Ovary (tissue), 7 donors: ENCODE measurements at regions not wholly inside any gene's neighbourhood (a gene's known extent, or its start where the extent isn't known, plus 50 kb on each side); places are given as distances from the start of the nearest gene placed in this dataset.

Experiments used
- DNase-seq, 5 donors: peaks; one replicate each; pipeline ENCODE4 v3.0.0-alpha.2; 2019 to 2020
- H3K27ac ChIP-seq, 2 donors: fragments of 200-600 bp; one replicate each; pipeline versions ENCODE4 v1.5.1 to v1.8.0; 2019 to 2022
- H3K27me3 ChIP-seq: fragments of 200-600 bp; one replicate; pipeline ENCODE4 v1.8.0; 2022
- H3K36me3 ChIP-seq: fragments of 200-600 bp; sonication (generic); one replicate; pipeline ENCODE4 v1.5.1; 2019
- H3K4me1 ChIP-seq: one replicate; pipeline ENCODE4 v1.8.1; 2013; ENCODE audit warnings: mild to moderate bottlenecking, moderate library complexity; ENCODE audit not compliant: insufficient read depth
- H3K4me3 ChIP-seq: fragments of 200-600 bp; sonication (generic); one replicate; pipeline ENCODE4 v1.5.1; 2017
- H3K9me3 ChIP-seq, 2 donors: fragments of 200-600 bp in 1 of 2; sonication (generic) in 1 of 2; one replicate each; pipeline versions ENCODE4 v1.5.1 to v1.8.1; 2013 to 2019; ENCODE audit warnings: mild to moderate bottlenecking in 1 of 2, moderate library complexity in 1 of 2
- CTCF ChIP-seq, 3 donors: fragments of 450-650 bp in 2 of 3; fragments of 200-600 bp in 1 of 3; IDR thresholded peaks; one replicate each; pipeline versions ENCODE4 v1.5.1 to v1.8.0; 2016 to 2022; ENCODE audit warnings: antibody characterized with exemption in 3 of 3, mild to moderate bottlenecking in 1 of 3
- EP300 ChIP-seq: sonication (generic); formaldehyde crosslinking; IDR thresholded peaks from one replicate; pipeline ENCODE4 v1.6.1; 2017; ENCODE audit warnings: antibody characterized with exemption
- POLR2A ChIP-seq: fragments of 450-650 bp; IDR thresholded peaks from one replicate; pipeline ENCODE4 v1.6.1; 2017; ENCODE audit warnings: antibody characterized with exemption, mild to moderate bottlenecking, moderate library complexity
- WGBS, 3 donors: extraction: QIAGEN DNeasy Blood & Tissue Kit in 1 of 3; methylation state at CpG; one replicate each; pipeline versions ENCODE4 v1.1.5 to v1.1.7; 2013 to 2017; 5-methylcytosine and 5-hydroxymethylcytosine counted together
- intact Hi-C, 4 donors: fragments of 100-400 bp; cut with DNase I; formaldehyde crosslinking; loops; one replicate each; pipeline versions ENCODE4 v1.11.0 to v1.15.1; 2022 to 2023
- donor health status: DM: no; HTN: no; CAD: no; lungs with moderate emphysema.
- donor health status: DM: no; HTN: no; CAD: no.
- donor health status: Bipolar disorder and iron deficiency.
- donor health status: DM: no; HTN: no; CAD: no.
- donor health status: DM: yes; HTN: yes; CAD: no.

GRCh38 chr15:31799319-31799714, 231.0 kb upstream of the CHRNA7 start:
- no peak for TF ChIP-seq CTCF (IDR thresholded peaks at IDR 0.05)
- TF ChIP-seq POLR2A, result no peak
- no peak for TF ChIP-seq EP300
- no peaks in the 10 kb centered on the region for H3K27me3 ChIP-seq
- intact Hi-C loops, result no loop called here
- no peak overlapping the region for H3K4me3 ChIP-seq
- no peaks in the 10 kb centered on the region for H3K36me3 ChIP-seq
- 85 to 90% (median 85%) methylated on average over 1 of the region's 1 CpG for whole genome bisulfite sequencing, 3 donors
- H3K27ac ChIP-seq, result no peak overlapping the region
- no peaks in the 10 kb centered on the region for H3K9me3 ChIP-seq
- H3K4me1 ChIP-seq, result no peaks in the 10 kb centered on the region
- no peak for DNase-seq

DNA sequence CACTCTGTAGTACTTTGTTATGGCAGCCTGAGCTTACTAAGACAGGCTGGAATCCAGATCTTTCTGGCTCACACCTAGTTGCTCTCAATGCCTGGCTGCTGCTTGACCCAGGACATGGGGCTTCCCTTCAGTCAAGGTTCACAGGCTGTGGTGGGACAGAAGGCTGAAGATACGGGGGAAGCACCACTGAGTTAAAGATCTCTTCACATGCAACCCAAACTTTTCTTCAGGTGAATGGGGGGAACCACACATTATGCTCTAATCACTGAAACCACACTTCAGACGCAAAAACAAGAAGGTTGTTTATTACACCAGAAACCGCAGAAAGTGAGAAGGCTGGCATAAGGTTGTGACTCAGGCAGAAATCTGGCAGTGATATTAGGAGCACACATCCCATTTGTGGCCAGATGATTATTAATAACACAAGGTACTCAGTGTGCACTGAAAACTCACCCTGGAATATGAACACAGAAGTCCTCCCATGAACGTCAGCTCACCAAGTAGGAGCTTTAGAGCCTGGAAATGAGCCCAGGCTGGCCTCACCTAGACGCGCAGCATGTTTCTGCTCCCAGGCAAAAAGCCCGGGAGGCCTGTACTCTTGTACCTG, 230.5 kb upstream of the CHRNA7 start:
- Histone ChIP-seq H3K36me3 (no peaks in the 10 kb centered on the region), H3K4me3 (no peak overlapping the region), H3K9me3 (no peaks in the 10 kb centered on the region), H3K27ac (no peak overlapping the region), H3K27me3 (no peaks in the 10 kb centered on the region), H3K4me1 (no peaks in the 10 kb centered on the region)
- intact Hi-C loops, result no loop called here
- TF ChIP-seq POLR2A, result no peak
- no peak for TF ChIP-seq CTCF (IDR thresholded peaks at IDR 0.05)
- TF ChIP-seq EP300, result no peak
- no peak for DNase-seq
- 85 to 88% (median 87%) methylated on average over 7 of the region's 7 CpGs for WGBS, 3 donors

GRCh38 chr15:31801152-31801551, 229.2 kb upstream of the CHRNA7 start:
- DNase-seq, result peak in 4 of 5 donors; percentile 19 to 40 (median 28)
- no peak for TF ChIP-seq POLR2A
- no peak for TF ChIP-seq CTCF (IDR thresholded peaks at IDR 0.05)
- no peak for TF ChIP-seq EP300
- Histone ChIP-seq H3K36me3 (no peaks in the 10 kb centered on the region), H3K4me1 (no peaks in the 10 kb centered on the region), H3K27ac (no peak overlapping the region), H3K9me3 (no peaks in the 10 kb centered on the region), H3K27me3 (no peaks in the 10 kb centered on the region), H3K4me3 (no peak overlapping the region)
- intact Hi-C loops, result no loop called here
- 68 to 74% (median 70%) methylated on average over 5 of the region's 5 CpGs for WGBS, 3 donors

- no peak for DNase-seq
- H3K9me3 ChIP-seq, result no peaks in the 10 kb centered on the region
- 68 to 77% (median 69%) methylated on average over 3 of the region's 3 CpGs for WGBS, 3 donors
- intact Hi-C loops, result loop anchor here in 1 of 4 donors (1.0 kb wide), 1 partner anchor 8 kb away; no protein-coding TSS in a partner anchor
- H3K36me3 ChIP-seq, result no peaks in the 10 kb centered on the region
- H3K4me3 ChIP-seq, result no peak overlapping the region
- no peaks in the 10 kb centered on the region for H3K4me1 ChIP-seq
- TF ChIP-seq EP300 (no peak), CTCF (IDR thresholded peaks at IDR 0.05) (no peak), POLR2A (no peak)
- H3K27ac ChIP-seq, result no peak overlapping the region
- H3K27me3 ChIP-seq, result no peaks in the 10 kb centered on the region
These were observed 227.6 kb upstream of the CHRNA7 start for GRCh38 chr15:31802761-31803160.
